CD4-positive, alpha-beta T cell (primary cell): ENCODE measurements at regions not wholly inside any gene's neighbourhood (a gene's known extent, or its start where the extent isn't known, plus 50 kb on each side); places are given as distances from the start of the nearest gene placed in this dataset.

Experiments used
- ATAC-seq: fragments of 200-7000 bp; cut with Tn5 transposase; one replicate; pipeline ENCODE4 v1.10.0; 2022; ENCODE audit warnings: mild to moderate bottlenecking; ENCODE audit not compliant: poor library complexity
- CTCF ChIA-PET: fragments of 350-600 bp; sonication (Branson Sonifier 250); formaldehyde crosslinking; loops from one replicate; lab custom pipeline; 2021; ENCODE audit warnings: antibody characterized with exemption, inconsistent platforms; lab: Charles Lee
- POLR2A ChIA-PET: fragments of 350-600 bp; sonication (Branson Sonifier 250); formaldehyde crosslinking; loops from one replicate; lab custom pipeline; 2021; ENCODE audit warnings: antibody characterized with exemption, inconsistent platforms; lab: Charles Lee
- DNase-seq, 14 experiments: peaks; one replicate each; pipeline ENCODE4 v3.0.0-alpha.2; 2013 to 2020; ENCODE audit warnings: mixed read lengths in 2 of 14
- H3K27ac ChIP-seq, 2 donors: one replicate each; pipeline versions ENCODE4 v1.5.1 to v1.7.0; 2013; ENCODE audit warnings: low read length in 2 of 2, low read depth in 1 of 2, mild to moderate bottlenecking in 1 of 2
- H3K27me3 ChIP-seq, 2 experiments: 1 replicate in 1 of 2; 2 replicates in 1 of 2; pipeline versions ENCODE4 v1.6.1 to v1.7.0; 2013; ENCODE audit warnings: low read length in 2 of 2, control low read depth in 1 of 2, mild to moderate bottlenecking in 1 of 2, moderate library complexity in 1 of 2; ENCODE audit not compliant: insufficient read depth in 2 of 2, control insufficient read depth in 1 of 2
- H3K36me3 ChIP-seq: one replicate; pipeline ENCODE4 v1.6.1; 2013; ENCODE audit warnings: low read length, control low read depth; ENCODE audit not compliant: insufficient read depth
- H3K4me1 ChIP-seq: one replicate; pipeline ENCODE4 v1.6.1; 2013; ENCODE audit warnings: low read length, control low read depth; ENCODE audit not compliant: insufficient read depth
- H3K4me3 ChIP-seq: one replicate; pipeline ENCODE4 v1.5.1; 2013; ENCODE audit warnings: mild to moderate bottlenecking, low read length, moderate library complexity
- H3K9me3 ChIP-seq, 2 experiments: 1 replicate in 1 of 2; 2 replicates in 1 of 2; pipeline versions ENCODE4 v1.6.1 to v1.7.0; 2013; ENCODE audit warnings: low read length in 2 of 2, mild to moderate bottlenecking in 2 of 2, control low read depth in 1 of 2, moderate library complexity in 1 of 2; ENCODE audit not compliant: control insufficient read depth in 1 of 2, insufficient read depth in 1 of 2
- H3K27ac Mint-ChIP-seq: one replicate; pipeline ENCODE4 v1.8.0; 2020; ENCODE audit warnings: mixed read lengths
- H3K27me3 Mint-ChIP-seq: one replicate; pipeline ENCODE4 v1.8.0; 2021; ENCODE audit warnings: mixed read lengths
- H3K36me3 Mint-ChIP-seq: one replicate; pipeline ENCODE4 v1.8.0; 2021; ENCODE audit warnings: low read depth, mixed read lengths
- H3K4me1 Mint-ChIP-seq: one replicate; pipeline ENCODE4 v1.8.0; 2021; ENCODE audit warnings: low read depth, mixed read lengths
- H3K4me3 Mint-ChIP-seq: one replicate; pipeline ENCODE4 v1.8.0; 2020; ENCODE audit warnings: mild to moderate bottlenecking, mixed read lengths
- H3K9me3 Mint-ChIP-seq: one replicate; pipeline ENCODE4 v1.8.0; 2020; ENCODE audit warnings: mixed read lengths
- CTCF ChIP-seq: fragments of 200-600 bp; IDR thresholded peaks from one replicate; pipeline ENCODE4 v1.8.0; 2022; ENCODE audit warnings: antibody characterized with exemption, mild to moderate bottlenecking
- intact Hi-C, 2 experiments: fragments of 100-400 bp; cut with DNase I in 1 of 2; cut with micrococcal nuclease in 1 of 2; formaldehyde crosslinking; loops; one replicate each; pipeline versions ENCODE4 v1.15.1 to v1.9.0; 2023 to 2025; cut with DNase I, micrococcal nuclease

GRCh38 chr2:217285926-217286325 lies 426.1 kb upstream of the TNP1 start:
- DNase-seq (no peak), ATAC-seq (no peak)
- POLR2A ChIA-PET: no interaction called here
- H3K36me3 ChIP-seq: no peaks in the 10 kb centered on the region
- CTCF ChIA-PET: no interaction called here
- intact Hi-C loops: no loop called here
- H3K4me1 ChIP-seq: no peaks in the 10 kb centered on the region
- H3K9me3 ChIP-seq: no peaks in the 10 kb centered on the region
- TF ChIP-seq CTCF: no peak
- H3K27ac ChIP-seq: no peak overlapping the region
- Mint-ChIP-seq H3K4me1 (no peaks in the 10 kb centered on the region), H3K9me3 (no peaks in the 10 kb centered on the region), H3K4me3 (no peak overlapping the region), H3K27ac (no peak overlapping the region), H3K27me3 (no peaks in the 10 kb centered on the region), H3K36me3 (no peaks in the 10 kb centered on the region)
- H3K4me3 ChIP-seq: no peak overlapping the region
- no peaks in the 10 kb centered on the region for H3K27me3 ChIP-seq

- ChIA-PET CTCF (no interaction called here), POLR2A (no interaction called here)
- no peak overlapping the region for H3K4me3 ChIP-seq
- H3K4me1 ChIP-seq: no peaks in the 10 kb centered on the region
- intact Hi-C loops: no loop called here
- Mint-ChIP-seq H3K27ac (no peak overlapping the region), H3K9me3 (no peaks in the 10 kb centered on the region), H3K4me3 (no peak overlapping the region), H3K36me3 (no peaks in the 10 kb centered on the region), H3K4me1 (no peaks in the 10 kb centered on the region), H3K27me3 (no peaks in the 10 kb centered on the region)
- ATAC-seq (no peak), DNase-seq (no peak)
- no peaks in the 10 kb centered on the region for H3K9me3 ChIP-seq
- H3K27ac ChIP-seq: no peak overlapping the region
- no peaks in the 10 kb centered on the region for H3K36me3 ChIP-seq
- no peaks in the 10 kb centered on the region for H3K27me3 ChIP-seq
- TF ChIP-seq CTCF: no peak
These were observed 423.6 kb upstream of the TNP1 start for GRCh38 chr2:217283460-217283859.

DNA sequence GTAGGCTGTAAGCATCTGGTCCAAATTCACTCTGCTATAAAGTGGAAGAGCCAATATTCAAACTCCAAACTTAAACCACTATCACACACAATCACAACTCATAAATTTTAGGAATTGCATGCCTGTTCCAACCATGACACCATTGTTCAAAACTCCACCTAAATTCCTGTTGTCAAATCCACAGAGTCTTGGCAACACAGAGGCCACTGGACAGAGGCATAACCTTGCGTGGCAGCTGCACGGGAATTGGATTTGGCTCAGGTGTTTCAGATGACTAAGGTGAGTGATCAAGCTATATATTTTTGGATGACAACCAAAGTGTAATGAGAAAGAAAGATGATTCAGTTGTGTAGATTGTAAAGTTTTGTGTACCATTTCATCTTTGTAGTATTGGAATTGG lies 422.7 kb upstream of the TNP1 start:
- no peak overlapping the region for H3K4me3 ChIP-seq
- Mint-ChIP-seq H3K27me3 (no peaks in the 10 kb centered on the region), H3K36me3 (no peaks in the 10 kb centered on the region), H3K4me3 (no peak overlapping the region), H3K4me1 (no peaks in the 10 kb centered on the region), H3K9me3 (no peaks in the 10 kb centered on the region), H3K27ac (no peak overlapping the region)
- intact Hi-C loops: no loop called here
- TF ChIP-seq CTCF: no peak
- H3K4me1 ChIP-seq: no peaks in the 10 kb centered on the region
- ChIA-PET POLR2A (no interaction called here), CTCF (no interaction called here)
- DNase-seq: no peak
- H3K9me3 ChIP-seq: no peaks in the 10 kb centered on the region
- H3K27ac ChIP-seq: no peak overlapping the region
- no peak for ATAC-seq
- no peaks in the 10 kb centered on the region for H3K36me3 ChIP-seq
- no peaks in the 10 kb centered on the region for H3K27me3 ChIP-seq
